ENCODE measurements at regions not wholly inside any gene's neighbourhood (a gene's known extent, or its start where the extent isn't known, plus 50 kb on each side); places are given as distances from the start of the nearest gene placed in this dataset.

DNA sequence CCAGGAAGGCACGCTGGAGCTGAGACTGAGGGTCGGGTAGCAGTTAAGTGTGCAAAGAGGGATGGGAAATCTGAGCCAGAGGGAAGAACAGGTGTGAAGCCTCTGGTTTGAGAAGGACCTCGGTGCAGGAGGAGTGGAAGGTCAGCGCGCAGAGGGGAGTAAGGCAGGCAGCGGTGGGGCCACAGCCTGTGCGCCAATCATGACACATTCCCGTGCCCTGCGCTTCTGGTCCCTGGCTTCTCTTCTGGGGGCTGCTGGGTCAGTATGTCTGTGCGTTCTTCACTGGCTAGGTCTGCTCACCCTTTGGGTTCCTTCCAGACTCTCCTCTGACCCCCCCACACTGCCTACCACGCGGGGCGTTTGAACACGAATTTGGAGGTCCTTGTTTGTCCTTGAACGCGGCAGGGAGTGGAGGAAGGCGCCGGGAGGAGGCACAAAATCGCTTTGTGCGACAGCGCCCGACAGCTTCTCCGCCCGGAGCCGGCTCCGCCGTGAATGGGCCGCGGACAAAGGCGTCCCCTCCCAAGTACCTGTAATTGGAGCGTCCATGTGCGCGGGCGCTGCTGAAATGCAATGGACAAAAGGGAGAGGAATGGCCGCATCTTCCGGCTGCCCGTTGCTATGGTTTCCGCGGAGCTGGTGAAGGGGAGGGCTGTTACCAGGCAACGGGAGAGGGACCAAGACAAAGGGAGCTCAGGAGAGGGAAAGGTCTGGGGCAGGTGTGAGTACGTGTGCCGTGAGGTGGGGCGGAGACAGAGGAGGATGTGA lies 207.2 kb upstream of the SRRM4 start:
- DNase-seq: peak; percentile 83 to 92

DNA sequence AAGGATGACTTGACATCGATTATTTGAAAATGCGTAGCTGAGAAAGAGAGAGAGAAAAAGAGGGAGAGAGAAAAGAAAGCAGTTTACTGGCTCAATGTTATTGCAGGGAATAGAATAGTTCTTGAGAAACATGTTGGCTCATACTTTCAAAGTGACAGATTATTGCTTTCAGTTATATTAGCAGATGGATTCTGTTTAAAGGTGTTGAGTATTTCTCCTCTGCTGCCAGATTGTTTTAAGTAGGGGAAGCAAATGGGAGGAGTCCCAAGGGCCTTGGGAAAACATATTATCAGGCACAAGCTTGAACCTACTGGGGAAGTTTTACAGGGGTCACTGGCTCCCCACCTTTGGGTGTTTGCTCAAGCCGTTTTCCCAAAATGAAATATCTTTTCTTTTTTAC lies 203.8 kb upstream of the SRRM4 start:
- no peak for DNase-seq

DNA sequence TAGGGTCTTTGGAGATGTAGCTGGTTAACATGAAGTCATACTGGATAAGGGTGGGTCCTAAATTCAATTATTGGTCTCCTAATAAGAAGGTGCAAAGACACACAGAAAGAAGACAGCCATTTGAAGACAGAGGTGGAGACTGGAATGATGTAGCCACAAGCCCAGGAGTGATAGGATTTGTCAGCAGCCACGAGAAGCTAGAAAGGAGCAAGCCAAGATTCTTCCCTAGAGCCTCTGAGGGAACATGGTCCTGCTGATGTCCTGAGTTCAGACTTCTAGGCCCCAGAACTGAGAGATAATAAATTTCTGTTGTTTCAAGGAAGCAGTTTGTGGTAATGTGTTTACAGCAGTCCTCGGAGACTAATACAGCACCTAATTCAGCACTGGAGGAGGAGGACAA lies 203.3 kb upstream of the SRRM4 start:
- DNase-seq: no peak

DNA sequence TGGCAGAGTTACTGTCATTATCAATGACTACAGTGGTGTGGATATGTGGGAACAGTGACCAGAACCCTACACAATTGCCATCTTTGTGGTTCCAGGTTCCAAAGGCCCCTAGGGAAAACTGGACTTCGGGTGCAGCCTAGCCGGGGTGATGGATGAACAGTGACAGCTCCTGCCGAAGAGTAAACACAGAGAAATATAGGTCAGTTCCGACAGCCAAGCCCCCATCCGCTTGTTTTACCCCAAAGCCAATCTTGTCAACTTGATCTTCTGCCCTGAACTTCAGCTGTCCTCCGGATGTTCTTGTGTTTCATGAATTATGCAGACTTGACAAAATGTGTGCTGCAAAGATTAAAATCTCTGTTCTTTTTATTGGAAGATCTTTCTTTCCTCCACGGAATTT lies 200.4 kb upstream of the SRRM4 start:
- DNase-seq: no peak

DNA sequence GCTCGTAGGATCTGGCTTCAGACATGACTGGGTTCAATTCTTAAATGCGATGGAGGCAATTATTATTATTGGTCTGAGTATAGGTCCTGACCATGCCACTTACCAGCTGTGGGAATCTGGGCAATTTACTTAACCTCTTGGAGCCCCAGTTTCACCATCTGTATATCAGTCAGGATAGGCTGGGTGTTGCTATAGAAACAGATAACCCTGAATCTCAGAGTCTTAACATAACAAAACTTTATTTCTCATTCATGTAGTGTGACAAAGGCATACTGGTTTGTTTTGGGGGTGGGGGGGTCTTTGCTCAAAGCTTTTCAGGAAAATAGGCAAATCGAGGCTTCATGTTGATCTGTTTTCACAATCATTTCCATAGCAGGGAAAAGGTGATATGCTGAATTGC lies 199.6 kb upstream of the SRRM4 start:
- DNase-seq: no peak

DNA sequence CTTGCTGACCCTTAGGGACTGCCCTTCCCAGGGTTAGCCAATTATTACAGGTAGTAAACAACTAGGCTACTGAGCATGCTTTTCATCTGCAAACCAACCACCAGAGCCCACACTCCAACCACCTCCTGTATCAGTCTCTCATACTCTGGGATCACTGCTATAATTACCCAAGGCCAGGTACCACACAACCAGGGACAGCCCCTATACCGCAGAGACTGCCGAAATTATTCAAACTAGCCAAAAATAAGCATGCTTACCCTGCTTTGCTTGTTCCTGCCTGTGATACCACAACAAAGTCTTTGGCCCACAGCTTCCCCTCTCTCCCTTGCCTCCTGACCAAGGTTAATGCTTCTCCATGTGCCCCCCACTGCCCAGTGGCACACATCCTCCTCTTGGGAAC lies 197.6 kb upstream of the SRRM4 start:
- DNase-seq: no peak

DNA sequence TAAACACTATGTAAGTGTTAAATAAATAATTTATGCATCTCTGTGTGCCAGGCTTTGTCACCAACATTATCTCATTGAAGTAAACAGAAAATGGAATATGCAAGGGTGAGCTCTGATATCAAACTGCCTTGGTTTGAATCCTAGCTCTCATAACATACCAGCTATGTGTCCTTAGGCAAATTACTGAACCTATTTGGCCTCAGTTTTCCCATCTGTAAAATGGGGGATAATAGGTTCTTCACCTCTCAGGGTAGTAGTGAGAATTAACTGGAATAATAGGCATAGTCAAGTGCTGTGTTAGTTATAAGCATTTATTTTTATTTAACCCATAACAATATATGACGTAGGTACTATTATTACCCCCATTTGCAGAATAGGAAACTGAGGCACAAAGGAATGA lies 190.8 kb upstream of the SRRM4 start:
- no peak for DNase-seq

DNA sequence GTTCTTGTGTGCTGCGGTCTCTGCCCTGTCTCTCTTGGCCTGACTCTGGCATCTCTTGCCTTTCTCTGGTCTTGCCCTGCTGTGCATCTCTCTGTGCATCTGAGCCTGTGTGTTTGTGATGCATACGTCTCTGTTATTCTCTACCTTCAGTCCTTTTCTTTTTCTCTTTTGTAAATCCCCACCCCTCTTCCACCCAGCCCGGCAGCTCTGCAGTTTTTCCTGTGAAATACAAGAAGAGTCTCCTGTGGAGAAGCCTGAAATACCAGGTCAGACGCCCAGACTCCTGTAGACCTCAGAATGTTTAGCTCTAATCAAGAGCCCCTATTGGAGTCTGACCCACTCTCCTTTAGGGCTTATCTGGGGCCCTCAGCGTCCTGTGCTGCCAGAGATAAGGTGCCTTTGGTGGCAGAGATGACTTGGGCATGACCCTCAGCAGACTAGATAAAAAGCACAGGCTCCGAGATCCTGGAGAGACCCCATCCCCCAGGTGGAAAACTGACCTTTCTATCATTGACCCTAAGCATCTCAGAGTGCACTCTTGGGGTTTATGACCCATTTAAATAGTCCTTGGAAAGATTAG lies 167.5 kb upstream of the SRRM4 start:
- DNase-seq: no peak

DNA sequence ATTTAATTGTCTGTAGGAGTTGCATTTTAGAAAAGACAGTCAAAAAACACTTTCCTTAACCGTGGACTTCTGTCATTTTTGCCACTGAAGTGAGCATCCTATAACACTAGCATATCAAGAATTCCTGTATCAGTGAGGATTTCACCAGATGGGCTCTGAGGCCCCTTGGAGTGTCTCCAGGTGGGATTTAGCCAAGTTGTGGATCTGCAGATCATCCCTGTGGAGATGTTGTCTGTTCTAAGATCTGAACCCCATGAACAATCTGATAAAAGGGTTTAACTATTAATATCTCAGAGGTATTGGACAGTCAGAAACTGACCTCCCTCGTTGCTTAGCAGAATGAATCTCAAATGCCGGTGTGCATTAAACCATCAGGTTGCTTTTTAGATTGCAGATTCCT lies 165.0 kb upstream of the SRRM4 start:
- DNase-seq: no peak

DNA sequence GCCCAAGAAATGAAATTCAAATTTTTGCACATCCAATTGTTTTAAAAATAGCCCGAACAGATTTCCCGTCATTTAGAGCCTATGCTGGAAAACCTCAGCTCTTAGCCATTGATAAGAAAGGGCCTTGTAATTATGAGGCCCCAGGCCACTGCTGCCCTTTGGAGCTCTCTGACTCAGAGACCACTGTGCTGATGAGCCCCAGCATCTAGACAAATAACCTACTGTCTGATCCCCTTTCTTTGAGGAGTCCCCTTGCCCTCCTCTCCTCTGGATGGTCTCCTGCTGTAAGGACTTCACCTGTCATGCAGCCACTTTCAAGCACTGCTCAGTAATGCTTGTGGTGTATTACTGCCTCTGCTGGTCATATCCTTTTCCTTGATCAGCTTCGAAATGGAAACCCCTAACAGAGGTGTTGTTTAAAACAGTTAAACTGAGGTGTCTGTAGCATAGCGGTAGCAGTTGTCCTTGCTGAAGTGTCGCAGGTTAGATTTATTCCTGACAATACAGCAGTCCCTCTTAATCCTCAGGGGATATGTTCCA lies 159.9 kb upstream of the SRRM4 start:
- DNase-seq: no peak

DNA sequence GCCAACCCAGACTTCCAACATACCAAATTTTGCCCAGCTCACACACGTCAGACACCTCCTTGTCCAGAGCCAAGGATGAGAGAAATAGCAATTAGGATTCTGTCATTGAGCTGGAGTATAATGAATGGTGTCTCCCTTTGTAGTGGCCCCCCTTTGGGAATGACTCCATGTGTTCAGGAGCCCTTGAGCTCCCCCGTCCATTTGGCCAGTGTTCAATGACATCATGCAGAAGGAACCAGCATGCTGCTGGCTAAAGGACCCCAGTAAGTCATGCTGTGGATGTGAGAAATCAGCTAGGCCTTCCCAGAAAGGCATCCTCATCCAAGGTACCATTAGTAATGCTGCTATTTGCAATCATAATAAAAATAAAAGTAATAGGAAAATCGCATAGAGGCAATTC lies 158.8 kb upstream of the SRRM4 start:
- no peak for DNase-seq

DNA sequence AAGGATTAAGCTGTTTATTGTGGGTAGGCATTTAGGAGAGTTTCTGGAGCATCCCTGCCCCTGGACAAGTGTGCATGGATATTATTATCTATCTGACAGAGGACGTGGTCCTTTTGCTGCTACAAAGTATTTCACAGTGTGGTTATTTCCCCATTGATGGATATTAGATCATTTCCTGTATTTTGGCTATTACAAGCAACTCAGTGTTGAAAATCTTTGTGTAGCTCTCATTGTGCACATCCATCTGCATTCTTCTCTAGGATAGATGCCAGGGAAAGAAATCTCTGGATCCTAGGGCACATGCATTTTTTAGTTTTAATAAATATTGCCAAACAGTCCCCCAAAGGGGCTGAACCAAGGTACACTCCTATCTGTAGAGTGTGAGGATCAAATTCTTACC lies 154.3 kb upstream of the SRRM4 start:
- DNase-seq: no peak

DNA sequence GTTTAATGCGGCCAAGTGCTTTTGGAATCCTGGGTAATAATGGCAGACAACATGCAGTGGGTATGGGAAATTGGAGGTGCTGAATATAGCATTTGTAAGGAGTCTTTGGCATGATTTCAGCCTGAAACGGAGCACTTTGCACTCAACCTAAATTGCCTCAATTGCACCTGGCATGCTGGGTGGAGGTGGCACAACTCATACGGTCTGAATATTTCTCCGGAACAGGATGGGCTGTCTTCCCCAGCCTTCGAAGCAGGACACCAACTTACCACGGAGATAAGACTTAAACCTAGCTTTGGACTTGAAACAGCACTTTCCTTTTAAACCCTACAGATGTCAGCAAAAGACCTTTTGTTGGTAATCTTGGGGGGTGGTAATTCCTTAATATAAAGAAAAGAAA lies 153.7 kb upstream of the SRRM4 start:
- no peak for DNase-seq

DNA sequence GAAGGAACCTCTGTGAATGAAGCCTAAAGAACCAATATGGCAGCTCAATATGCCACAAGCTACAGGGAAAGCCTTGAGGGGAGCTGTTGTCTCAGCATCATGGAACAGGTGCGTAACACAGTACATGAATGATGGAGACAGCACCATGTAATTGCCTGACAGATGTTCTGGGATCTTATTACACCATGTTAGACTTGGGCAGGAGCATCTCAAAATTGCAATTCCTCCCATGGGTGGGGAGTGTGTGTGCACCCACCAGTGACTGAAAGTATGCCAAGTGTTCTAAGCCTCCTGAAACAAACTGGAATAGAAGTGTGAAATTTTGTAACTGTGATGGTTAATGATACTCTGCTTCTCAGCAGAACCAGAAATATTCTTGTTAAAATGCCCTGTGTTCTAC lies 151.0 kb upstream of the SRRM4 start:
- no peak for DNase-seq

DNA sequence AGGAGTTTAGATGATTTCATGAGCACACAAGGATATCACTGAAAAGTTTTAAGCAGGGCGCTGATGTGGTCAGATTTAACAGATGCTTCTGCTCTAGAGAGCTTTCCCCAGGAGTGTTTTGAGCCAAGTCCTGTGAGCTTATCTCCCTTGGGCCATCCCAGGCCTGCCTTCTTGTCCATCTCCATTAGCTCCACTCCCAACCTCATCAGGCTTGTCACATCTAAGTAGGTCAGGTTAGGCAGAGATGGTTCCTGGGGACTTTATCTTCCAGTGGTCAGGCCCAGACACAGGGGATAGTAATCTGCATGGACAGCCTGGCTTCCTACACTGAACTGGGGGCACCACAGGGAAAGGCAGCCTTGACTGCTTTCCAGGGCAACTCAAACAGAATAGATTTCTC lies 145.4 kb upstream of the SRRM4 start:
- no peak for DNase-seq

DNA sequence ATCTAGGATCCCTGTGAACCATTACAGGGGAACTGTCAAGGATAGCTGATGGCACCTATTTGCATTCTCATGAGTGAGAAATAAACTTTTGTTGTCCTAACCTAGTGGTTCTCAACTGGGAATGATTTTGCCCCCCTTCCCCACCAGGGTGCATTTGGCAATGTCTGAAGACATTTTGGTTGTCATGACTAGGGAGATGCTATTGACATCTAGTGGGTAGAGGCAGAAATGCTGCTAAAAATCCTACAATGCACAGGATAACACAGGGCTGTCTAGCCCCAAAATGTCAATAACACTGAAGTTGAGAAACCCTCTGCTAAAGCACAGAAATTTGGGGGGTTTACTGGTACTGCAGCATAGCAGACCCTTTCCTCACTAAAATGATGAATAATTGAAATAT lies 140.9 kb upstream of the SRRM4 start:
- no peak for DNase-seq

DNA sequence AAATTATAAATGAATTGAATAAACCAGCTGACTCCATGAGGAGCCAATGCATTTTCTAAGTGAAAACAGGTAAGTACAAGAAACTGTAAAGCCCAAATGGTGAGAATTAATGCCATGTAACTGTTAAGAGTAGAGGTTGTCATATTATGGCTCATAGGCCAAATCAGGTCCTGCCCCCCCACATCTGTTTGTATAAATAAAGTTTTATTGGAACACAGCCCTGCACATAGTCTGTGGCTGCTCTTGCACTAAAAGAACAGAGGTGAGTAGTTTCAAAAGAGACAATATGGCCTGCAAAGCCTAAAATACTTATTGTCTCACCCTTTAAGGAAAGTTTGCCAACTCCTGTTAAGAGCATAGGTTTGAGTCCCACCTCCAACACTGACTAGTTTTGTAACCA lies 140.5 kb upstream of the SRRM4 start:
- no peak for DNase-seq

DNA sequence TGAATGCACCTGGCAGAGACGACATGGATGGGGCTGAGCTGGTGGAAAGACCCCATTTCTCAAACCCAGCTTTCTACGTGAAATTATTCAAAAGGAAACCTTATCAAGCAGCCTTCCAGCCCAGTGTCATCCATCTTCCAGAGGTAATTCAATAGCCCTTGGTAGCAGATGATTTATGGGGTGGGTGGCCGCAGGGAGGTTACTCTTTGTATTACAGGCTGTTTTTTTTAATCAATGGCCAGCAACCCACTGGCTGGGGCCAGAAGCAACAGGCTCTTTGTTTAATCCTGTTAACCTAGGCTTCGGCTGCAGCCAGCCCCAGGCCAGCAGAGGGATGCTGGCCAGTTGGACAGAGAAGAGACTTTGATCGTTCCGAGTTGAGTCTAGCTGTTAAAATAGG lies 139.8 kb upstream of the SRRM4 start:
- DNase-seq: no peak

DNA sequence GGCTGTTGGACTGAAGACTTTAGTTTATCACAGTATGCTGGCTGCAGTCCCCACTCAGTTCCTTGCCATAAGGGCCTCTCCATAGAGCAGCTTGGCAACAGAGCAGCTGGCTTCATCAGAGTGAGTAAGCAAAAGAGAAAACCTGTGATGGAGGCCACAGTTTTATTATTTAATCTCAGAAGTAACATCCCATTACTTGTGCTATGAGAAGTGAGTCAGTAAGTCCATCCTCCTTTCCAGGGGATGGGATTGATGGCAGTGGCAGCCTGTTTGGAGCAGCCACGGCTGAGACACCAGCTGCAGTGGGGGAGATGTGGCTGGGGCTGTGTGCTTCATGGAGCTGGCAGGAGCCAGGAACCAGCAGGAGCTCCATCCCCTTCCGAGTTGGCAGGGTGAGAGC lies 138.5 kb upstream of the SRRM4 start:
- DNase-seq: no peak

DNA sequence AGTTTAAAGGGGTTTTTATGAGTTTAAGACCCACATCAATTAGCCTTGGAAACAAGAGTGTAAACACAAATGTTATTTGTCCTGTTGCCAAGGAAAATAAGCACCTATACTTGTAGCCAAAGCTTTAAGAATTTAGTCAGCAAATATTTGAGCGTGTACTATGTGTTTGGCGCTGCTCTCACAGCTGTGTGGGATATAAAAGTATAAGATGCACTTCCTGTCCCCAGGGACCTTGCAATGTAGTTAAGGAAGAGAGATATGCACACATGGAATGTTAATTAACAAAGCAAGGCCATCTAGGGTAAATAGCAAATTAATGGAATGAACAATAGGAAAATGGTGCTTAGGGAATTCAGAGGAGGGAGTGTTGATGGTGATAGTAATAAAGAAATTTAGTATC lies 134.9 kb upstream of the SRRM4 start:
- no peak for DNase-seq

DNA sequence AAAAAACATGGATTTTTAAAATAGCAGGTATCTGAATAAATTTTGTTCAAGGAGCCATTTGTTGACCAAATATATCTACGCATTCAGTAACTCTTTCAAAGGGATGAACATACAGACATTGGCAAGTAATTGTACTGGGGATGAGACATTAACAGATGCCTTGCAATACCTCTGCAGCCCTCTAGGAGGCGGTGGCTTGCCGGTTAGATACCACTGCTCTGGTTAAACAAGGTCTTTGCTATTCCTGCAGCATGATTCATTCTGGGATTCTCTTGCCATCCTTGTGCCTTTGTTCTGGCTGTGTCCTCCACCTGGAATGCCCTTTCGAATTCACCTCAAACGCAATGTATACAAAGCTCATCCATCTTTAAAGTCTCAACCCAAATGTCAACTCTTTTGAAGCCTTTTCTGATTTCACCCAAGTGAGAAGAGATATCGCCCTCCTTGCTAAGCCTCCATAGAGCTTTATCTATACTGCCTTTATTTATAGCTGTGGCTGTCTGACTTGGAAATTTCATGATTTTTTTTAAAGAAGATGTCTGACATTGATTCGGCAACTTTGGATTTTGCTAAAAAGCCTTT lies 131.0 kb upstream of the SRRM4 start:
- DNase-seq: peak; percentile 61 to 63

DNA sequence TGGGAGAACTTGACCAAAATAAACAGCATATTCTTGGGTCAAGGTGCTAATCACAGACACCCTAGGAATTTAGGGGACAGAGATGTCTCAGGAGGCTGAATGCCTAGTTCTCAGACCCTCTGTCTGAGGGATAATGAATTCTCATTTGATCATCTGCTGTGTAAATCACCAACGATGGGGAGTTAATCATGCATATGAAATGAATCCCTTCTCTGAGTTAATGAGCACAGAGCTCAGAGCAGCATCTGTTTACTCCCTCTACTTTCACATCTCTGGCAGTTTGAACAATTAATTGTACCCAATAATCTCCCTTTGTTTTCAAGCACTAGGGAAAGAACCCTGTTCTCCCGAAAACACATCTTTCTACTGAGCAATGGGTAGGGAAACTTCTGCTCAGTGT lies 129.4 kb upstream of the SRRM4 start:
- no peak for DNase-seq

DNA sequence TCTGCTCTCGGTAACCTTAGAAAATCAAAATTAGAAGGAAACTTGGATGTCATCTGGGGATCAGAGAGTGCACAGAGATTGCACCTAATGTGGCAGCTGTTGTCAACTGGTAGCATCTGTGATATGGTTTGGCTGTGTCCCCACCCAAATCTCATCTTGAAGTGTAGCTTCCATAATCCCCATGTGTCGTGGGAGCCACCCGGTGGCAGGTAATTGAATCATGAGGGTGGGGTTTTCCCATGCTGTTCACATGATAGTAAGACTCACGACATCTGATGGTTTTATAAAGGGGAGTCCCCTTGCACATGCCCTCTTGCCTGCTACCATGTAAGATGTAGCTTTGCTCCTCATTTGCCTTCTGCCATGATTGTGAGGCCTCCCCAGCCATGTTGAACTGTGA lies 127.7 kb upstream of the SRRM4 start:
- peak in 1 of 2 experiments; percentile 23 for DNase-seq

DNA sequence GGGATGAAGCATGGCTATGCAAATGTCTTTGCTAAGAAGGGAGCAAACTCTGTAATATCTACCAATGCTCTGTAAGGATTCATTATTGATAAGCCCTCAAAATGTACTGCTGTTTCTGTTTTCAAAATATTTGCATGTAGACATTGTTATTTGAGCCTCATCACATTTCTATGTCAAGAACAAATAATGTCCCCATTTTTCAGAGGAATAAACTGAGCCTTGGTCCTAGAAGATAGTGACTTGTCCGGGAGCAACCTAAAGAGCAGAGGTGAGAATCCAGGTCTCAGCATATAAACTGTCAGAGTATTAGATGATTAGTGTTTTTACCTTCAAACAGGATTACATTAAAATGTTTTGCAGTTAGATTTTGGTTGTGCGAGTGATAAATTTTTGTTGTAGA lies 125.5 kb upstream of the SRRM4 start:
- no peak for DNase-seq

DNA sequence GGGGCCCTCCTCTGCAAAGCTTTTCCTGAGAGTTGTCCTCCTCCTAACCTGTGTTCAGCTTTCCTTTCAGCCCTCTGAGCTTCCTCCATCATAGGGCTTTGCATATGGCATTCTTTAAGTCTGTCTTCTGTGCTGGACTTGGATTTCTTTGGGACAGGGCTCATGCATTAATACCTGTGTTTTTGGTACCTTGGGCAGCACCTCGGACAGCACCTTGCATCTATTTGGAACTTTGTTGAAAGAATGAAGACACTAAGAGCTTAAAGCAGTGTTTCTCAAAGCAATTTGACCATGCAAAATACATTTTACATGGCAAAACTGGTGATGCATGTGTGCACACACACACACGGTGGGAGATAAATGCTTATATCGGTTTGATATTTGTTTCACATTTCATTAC lies 115.0 kb upstream of the SRRM4 start:
- DNase-seq: no peak
